Embryonic facial prominence (tissue), 1 donor: ENCODE measurements at regions not wholly inside any gene's neighbourhood (a gene's known extent, or its start where the extent isn't known, plus 50 kb on each side); places are given as distances from the start of the nearest gene placed in this dataset.

ENCODE experiments used
- DNase-seq: peaks from one replicate; pipeline ENCODE4 v3.0.0-alpha.2; 2016; ENCODE audit errors: extremely low spot score

- DNase-seq = no peak
Observed at GRCh38 chr2:29974086-29974485, 52.7 kb upstream of the ALK start.

DNA sequence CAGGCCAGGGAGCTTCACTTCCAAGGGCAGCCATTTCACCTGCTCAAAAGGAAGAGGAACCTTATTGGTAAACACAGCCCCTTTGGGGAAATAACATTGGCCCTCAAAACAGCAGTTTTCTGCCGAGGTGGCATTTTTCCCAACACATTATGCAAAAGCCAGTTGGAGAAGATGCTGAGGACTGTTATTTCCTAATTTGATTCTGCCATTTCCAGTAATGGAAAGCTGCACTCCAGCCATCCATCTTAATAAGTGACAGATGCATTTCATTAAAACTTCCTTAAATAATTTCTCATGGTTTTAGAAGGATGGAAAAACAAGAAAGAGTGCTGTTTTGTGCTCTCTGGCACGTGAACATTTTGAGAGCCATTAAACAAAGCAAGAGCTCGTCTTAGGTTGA lies 55.9 kb upstream of the ALK start:
- DNase-seq = no peak

DNA sequence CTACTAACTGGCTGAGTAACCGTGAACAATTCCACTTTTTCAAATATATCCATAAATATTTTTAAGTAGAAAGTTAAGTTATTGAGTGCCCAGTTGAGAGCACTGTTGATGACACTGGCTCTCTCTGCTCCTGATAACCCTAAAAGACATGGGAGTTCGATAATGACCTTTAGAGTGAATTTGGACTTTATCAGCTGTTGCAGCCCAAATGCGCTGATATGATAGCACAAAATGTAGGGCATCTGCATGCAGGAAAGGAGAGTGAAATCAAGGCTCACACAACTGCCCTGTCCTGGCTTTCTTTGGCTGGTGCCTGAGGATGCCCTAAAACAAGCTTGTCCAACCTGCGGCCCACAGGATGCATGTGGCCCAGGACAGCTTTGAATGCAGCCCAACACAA lies 60.0 kb upstream of the ALK start:
- no peak for DNase-seq

GRCh38 chr2:29983308-29983707 lies 61.9 kb upstream of the ALK start:
- no peak for DNase-seq

DNA sequence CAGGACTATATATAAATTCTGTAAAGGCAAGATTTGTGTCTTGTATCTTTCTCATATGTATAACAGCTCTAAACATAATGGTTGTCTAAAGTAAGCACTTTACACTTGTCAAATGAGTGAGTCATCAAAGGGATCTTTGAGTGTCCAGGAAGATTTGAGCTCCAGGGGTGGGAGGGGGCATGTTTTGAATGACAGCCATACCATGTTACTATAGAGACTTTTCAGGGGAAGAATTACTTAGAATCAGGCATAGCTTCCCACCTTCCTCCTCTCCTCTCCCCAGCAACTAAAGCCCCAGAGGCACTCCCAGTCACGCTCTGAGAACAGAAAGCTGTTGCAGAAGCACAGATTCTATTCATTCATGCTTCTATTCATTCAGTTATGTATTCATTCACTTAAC lies 65.8 kb upstream of the ALK start:
- no peak for DNase-seq

- DNase-seq = no peak
Observed at GRCh38 chr2:29990129-29990528, 68.7 kb upstream of the ALK start.

DNA sequence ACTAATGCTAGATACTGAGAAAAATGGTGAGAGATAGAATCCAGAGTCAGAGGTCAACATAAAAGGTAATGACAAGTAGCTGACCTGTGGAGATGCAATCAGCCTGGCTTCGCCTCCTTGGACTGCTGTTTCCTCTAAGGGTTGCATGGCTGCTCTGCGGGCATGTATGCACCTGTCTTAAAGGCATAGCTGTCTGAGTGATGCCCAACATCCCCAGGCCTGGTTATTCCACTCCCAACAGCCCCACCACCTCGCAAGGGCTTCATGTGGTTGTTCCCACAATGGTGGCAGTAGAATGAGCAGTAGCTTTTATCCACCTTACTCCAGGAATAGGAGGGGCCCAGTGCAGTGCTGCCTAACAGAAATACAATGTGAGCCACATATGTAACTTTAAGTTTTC lies 69.7 kb upstream of the ALK start:
- DNase-seq = no peak

DNA sequence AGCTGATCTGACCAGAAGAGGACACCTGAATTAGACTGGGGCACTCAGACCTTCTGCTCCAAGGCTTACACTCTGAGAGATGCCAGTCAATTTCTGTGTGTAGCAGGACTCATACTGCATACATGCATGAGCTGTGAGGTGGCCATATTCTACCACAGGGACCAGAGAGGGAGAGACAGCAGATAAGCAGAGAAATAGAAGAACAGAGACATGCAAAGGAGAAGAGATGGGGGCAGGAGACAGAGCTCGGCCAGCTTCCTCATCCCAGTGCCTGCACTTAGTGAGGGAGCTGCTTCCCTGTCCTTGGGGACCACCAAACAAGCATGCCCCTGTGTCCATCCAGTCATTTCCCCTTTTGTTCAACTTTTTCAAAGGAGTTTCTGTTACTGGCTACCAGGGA lies 73.9 kb upstream of the ALK start:
- DNase-seq = no peak

DNA sequence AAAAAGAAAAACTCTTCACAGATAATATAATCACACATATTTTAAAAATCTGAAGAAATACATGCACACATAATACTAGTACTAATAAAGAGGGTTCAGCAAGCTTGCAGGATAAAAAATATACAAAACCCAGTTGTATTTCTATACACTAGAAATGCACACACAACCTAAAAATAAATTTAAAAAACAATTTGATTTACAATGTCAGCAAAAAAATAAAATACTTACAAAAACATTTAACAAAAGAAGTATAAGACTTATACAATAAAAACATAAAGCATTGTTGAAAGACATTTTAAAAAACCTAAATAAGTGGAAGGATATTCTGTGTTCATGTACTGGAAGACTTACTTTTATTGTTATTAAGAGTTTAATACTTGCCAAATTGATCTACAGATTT lies 81.7 kb upstream of the ALK start:
- no peak for DNase-seq

DNA sequence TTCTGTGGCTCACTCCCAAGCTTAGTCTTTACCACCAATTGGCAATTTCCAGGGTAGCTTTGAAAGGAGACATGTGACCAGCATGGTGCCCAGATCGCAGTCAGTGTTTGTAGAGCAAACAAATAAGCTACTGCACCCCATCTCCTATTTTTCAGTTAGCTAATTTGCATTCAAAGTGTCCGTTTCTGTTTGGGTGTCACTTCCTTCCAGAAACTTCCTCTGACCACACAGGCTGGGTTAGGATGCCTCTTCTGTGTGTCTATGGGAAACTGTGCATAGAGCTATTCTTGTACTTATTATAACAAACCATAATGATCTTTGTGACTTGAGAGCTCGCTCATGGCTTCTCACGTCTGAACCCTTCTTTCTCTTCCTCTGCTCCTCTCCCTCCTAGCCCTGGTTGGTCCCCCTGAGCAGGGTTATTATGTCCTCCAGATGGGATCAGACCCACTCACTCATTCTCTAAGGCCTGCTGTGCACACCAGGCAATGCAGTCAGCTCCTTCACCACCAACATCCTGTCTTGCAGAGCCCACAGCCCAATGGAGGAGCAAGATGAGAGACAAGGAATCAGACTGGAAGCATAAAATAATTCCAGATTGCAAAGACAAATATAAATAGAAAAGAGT lies 101.2 kb upstream of the ALK start:
- no peak for DNase-seq

GRCh38 chr2:30024281-30024680 lies 102.9 kb upstream of the ALK start:
- no peak for DNase-seq

GRCh38 chr2:30026091-30027055 lies 105.0 kb upstream of the ALK start:
- no peak for DNase-seq

- DNase-seq = no peak
Observed at GRCh38 chr2:30029804-30030203, 108.4 kb upstream of the ALK start.

DNA sequence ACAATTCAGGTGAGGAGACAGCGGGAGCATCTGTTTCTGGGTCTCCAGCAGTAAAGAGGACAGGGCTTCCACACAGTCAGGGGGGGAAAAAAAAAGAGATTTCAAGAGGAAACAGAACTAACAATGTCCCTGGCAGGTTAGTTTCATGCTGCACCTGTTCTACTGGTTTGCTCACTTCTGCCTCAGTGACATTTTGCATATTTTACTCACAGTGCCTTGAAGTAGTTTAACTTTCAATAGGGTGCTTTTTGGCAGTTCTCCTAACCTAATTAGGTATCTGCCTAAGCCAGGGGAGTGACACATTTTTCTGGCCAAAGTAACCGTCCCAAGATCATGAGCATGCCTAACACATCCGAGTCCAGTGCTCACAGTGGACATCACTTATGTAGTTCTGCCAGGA lies 109.0 kb upstream of the ALK start:
- no peak for DNase-seq

DNA sequence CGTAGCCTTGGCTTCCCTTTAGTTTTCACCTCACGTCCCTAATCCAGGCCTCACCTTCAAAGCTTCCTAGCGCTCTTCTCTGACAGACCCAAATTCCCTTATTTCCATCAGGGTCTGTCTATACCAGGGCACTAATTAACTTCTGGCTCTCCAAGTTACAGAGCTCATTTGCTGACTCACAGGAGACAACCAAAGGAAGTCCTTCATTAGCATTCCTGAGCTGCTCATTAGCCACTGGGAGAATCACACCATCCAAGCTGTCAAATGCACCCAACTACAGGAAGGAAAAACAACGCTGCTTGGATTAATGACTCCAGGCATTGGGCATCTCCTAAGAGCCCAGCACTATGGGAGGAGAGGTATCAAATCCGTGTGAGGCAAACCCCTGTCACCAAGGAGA lies 109.8 kb upstream of the ALK start:
- no peak for DNase-seq

- no peak for DNase-seq
Observed at GRCh38 chr2:30034052-30034775, 112.6 kb upstream of the YPEL5 start.

DNA sequence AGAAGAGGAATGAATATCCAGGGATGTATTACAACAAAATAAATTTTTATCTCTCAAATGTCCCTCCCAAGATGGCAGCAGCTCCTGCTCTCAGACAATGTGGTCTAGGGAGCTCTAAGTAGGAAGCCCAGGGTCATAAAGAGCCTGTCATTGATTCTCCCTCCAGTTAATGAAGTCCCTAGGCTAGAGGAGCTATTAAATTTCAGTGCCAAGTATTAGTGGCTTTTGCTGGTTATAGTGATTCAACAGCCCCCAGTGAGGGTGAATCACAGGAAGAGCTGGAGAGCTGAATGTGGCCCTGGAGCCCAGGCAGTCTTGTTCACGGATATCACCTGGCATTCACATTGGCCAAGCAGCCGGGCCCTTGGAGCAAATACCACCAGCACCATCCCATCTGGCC lies 109.8 kb upstream of the YPEL5 start:
- no peak for DNase-seq

DNA sequence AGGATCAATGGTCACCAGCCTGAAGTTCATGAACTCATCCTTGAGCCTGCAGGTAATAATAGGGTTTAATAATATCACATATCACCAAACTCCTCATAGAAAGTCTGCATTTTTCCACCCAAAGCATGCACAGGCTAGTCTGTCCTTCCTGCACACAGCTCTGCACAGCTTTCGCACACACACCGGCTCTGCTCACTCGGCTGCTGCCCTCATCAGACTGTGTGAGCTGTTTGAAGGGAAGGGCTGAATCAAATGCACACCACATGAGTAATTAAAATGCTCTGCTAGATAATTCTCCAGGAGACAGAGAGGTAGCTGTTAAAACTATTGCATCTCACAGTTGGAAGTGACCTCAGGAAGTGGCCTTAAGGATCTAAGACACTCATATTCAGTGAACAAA lies 108.4 kb upstream of the YPEL5 start:
- no peak for DNase-seq

DNA sequence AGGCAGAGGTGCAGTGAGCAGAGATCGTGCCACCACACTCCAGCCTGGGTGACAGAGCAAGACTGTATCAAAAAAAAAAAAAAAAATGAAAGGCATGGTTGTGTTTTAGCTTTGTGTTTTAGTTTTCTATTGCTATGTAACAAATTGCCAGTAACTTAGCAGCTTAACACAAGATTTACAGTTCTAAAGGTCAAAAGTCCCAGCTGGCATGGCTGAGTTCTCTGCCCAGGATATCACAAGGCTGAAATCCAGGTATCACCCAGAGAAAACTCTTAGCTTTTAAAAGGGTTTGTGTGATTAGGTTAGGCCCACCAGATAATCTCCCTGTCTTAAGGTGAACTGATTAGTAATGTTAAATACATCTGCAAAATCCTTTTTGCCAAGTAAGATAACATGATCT lies 107.7 kb upstream of the YPEL5 start:
- no peak for DNase-seq

- no peak for DNase-seq
Observed at GRCh38 chr2:30040147-30040546, 106.7 kb upstream of the YPEL5 start.

DNA sequence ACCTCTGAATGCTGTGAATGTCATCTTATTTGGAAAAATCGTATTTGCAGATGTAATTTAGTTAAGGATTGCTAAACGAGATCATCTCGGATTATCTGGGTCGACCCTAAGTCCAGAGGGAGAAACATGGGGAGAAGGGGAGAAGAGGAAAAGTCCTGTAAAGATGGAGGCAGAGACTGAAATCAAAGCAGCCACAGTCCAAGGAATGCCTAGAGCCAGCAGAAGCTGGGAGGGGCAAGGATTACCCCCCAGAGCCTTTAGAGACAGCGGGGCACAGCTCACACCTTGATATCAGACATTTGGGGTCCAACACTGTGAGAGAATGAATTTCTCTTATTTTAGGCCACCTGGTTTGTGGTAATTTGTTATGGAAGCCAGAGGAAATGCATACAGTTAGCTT lies 104.9 kb upstream of the YPEL5 start:
- DNase-seq = no peak

GRCh38 chr2:30046396-30046795 lies 100.4 kb upstream of the YPEL5 start:
- DNase-seq = no peak

GRCh38 chr2:30046979-30047378 lies 99.8 kb upstream of the YPEL5 start:
- DNase-seq = no peak
